Activated naive CD8-positive, alpha-beta T cell treated with anti-CD3 and anti-CD28 coated beads, Interleukin-2, amount 50 U/mL, for 16 hours (primary cell): ENCODE measurements at regions not wholly inside any gene's neighbourhood (a gene's known extent, or its start where the extent isn't known, plus 50 kb on each side); places are given as distances from the start of the nearest gene placed in this dataset.

Source experiments
- DNase-seq: peaks from one replicate; pipeline ENCODE4 v3.0.0-alpha.2; 2020; ENCODE audit warnings: low read depth, low spot score

DNA sequence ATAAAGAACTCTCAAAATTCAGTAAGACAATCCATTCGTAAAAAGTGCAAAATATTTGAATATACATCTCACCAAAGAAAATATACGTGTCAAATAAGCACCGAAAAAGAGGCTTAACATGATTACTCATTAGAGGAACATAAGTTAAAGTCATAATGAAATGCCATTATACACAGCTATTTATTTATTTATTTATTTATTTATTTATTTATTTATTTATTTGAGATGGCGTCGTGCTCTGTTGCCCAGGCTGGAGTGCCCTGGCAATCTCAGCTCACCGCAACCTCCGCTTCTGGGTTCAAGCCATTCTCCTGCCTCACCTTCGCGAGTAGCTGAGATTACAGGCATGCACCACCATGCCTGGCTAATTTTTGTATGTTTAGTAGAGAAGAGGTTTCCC, 203.6 kb upstream of the UBASH3B start:
- no peak for DNase-seq

DNA sequence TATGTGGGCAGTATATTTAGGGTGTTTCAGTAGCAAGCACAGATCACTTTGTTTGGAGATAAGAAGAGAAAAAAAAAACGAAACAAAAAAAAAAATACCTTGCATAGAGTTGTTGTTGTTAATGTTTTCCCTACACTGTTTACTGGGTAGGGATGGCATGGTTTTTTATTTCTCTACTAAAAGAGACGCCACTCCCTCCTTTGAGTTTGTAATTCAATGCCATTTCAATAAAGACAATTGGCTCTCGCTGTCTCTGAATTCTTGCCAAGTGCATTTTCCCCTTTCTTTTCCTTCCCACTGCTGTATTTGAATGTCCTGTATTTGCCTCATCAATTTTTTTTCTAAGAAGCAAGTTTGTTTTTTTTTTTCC, 213.9 kb upstream of the UBASH3B start:
- DNase-seq = no peak

DNA sequence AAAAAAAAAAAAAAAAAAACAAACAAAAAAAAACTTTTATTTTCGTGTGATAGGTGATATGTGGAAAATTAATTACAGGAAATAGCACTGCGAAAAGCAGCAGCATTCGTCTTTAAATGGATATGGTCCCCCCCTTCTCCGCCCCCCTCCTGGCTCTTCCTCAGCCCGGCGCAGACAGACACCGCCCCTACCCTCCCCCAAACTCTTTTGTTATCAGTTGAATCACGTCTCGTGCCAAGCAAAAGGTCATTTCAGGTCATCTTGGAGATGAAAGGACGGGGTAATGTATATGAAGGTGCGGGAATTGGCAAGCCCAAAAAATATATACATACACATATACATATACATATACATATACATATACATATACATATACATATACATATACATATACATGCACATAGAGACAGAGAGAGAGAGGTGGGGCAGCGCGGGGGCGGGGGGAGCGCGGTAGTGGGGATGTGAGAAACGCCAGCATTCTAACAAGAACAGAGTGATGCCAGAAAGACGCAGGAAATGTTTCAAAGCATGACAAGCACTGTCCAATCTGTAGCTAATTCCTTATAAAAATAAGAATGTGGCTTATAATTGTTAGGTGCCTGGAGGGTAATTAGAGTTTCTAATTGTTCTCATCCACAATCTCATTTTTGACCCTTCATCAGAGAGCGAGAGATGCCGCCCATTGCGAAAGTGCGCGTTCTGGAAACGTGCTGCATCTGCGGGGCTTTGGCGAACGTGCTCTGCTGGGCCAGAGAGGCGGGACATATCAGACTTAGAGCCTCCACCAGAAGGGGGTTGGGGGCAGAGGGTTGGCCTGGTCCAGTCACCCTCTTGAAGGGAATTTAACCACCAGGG, 214.5 kb upstream of the UBASH3B start:
- no peak for DNase-seq

DNA sequence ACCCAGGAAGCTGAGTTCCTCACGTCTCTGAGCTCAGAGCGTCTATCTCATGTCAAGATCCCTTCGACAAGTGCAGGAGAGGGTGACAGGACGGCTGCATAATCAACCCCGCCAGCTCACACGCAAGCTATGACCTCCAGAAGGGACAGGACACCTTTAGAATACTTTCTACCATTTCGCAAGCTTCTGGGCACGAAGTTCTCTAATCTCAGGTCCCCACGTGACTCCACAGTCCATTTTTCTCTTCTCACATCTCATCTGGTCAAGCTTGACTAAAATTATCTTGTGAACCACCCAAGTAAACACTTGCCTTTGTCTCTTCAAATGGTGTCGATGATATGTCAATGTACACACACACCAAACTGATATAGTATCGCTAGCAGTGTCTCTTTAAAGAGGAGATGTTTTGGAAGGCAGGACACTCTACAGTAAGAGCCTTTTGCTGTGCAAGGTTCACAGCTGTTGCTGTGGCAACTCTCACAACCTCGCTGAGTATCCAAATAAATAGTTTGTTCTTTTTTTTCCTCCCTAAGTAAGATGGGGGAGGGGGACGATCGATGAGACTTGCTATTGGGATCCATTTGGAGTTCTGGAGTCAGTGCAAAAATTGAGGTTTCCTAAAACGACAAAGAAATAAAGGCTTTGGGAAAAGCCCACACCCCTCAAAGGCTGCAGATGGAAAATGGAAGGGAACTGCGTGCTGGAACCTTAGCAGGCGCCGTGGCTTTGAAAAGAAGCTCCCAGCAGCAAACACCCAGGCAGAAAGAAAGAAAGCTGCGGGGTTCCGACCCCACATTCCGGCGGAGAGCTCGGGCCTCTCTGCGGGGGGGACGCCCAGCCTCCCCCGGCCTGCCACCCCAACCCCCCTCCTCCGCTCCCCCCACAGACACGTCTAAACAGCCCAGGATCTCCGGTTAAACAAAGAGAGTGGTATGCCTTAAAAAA, 215.4 kb upstream of the UBASH3B start:
- no peak for DNase-seq

DNA sequence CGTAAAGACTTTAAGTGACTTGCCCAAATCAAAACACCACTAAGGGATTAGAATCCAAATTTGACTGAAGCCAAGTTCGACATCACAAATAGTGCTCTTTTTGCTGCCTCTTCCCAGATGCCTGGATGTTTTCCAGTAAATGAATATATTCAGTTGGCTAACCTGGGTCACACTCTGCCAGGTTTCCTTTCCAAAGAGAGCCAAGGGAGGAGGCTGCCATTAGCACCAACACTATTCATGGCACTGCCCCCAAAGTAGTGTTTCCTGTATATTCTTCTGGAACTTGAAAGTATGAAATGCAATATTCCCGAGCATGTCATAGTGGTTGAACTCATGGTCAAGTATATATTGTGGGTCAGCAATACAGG, 219.3 kb upstream of the UBASH3B start:
- no peak for DNase-seq

DNA sequence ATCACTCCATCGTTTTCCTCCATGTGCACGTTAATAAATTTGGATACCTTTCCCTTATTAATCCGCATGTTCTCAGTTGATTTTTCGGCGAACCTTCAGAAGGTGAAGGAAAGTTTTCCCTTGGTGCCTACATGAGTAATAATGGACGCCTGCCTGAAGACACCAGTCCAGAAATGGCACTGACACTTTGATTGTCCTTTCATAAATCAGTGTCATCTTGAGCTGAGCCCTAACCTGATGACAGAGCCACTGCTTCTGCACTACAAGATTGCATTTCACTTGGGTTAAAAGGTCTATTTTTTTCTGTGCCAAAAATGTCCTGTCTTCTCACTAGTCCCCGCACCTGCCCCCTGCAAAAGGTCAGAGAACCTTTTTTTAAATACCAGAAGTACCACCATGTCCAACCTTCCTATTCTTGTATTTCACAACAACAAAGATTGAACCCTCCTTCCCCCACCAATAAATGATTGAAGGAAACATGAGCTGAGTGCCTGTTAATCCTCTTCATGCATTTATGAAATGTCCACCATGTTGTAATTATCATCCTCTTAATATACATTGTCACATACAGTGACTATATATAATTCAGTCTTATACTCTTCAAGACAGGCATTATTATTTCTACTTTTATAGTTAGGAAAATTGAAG, 219.9 kb upstream of the UBASH3B start:
- DNase-seq = no peak

DNA sequence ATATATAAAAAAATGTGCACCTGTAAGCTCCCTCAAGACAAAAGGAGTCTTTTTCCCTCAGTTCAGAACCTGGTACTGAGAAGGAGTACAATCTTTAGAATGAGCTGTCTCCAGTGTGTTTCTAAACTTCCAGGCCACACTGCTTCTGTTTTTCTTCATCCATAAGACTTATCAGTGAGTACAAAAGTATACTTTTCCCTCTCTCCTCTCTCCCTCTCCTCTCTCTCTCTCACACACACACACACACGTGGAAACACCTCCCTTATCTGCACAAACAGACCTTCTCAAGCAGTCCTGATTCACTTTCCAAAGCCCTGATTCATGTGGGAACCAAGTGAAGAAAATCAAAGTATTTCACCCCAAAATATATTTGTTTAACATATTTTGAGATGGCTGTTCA, 220.7 kb upstream of the UBASH3B start:
- no peak for DNase-seq

DNA sequence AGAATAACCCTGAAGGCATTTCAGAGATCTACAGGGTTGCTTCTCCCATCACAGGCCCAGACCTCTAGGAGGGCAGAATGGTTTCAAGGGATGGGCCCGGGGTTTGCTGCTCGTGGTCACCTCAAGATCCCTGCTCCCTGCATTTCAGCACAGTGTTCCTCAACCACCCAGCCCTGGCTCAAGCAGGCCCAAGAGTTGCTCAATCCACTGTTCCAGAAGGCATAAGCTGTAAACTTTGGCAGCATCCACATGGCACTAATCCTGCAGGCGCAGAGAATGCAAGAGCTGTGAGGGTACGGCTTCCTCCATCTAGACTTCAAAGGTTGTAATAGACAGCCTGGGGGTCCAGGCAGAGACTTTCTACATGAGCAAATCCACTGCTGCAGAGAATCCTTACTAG, 225.0 kb upstream of the UBASH3B start:
- no peak for DNase-seq

DNA sequence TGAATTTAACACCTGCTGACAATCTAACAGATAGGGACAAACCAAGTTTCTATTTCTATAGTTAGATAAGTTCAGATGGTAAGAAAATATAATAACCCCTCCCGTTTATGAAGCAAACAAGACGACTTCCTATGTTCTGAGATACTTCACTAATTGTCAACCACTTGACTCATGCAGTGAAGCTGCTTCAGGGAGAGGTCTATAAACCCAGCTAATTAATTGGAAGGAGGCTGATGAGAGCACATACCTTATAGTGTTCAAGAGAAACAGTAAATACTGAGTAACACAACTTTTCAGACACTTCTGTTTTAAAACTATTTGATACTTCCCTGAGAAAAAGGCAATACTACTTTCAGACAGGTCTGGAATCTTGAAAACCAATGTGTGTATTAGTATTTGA, 229.4 kb upstream of the UBASH3B start:
- DNase-seq = no peak

DNA sequence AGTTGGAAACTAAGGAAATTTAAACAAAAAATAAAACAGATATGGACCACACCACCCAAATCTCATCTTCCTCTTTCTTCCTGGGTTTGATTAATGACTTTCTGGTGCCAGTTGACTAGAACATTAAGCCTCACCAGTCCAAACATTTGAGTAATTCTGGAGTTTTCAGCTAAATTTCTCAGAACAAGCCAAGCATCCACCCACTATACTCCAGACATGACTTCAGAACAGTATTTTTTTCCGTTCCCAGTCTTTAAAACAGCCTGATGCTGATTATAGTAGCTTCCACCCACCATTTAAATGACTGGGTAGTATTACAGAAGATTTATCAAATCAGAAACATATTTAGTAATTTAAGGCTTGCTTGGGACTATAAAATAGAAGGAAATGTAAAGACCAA, 230.9 kb upstream of the UBASH3B start:
- no peak for DNase-seq

DNA sequence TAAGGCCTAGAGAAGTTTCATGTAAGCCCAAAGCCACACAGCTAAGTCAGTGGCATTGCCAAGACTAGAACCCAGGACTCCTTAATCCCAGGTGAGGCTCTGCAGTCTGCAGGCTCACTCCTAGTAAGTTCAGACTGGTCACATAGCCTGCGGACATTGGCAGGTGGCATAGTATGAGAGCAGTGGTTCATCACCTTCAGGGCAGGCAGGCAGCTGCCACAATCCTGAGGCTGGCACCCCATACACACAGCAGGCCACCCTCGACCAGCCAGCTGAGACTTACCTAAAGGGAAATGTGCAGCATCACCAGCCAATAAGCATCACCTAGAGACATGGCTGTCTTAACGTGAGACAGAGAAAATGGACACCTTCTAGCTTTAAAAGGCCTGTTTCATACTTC, 231.6 kb upstream of the UBASH3B start:
- DNase-seq = no peak

DNA sequence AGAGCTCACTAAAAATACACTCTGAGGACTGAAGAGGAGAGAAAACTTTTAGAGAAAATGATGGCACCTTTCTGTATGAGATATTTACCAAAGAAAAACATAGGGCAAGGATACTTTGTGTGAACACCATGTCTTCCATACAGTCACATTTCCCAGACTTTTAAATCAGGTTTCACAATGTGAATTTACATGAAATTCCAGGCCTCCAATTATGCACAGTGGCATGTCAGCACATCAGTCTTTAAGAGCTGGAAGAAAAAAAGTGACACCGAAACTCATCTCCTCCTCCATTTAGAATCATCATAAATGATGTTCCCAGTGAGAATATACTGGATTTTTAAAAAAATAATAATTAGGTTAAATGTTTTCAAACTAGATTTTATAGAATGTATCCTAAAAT, 232.2 kb upstream of the UBASH3B start:
- no peak for DNase-seq

DNA sequence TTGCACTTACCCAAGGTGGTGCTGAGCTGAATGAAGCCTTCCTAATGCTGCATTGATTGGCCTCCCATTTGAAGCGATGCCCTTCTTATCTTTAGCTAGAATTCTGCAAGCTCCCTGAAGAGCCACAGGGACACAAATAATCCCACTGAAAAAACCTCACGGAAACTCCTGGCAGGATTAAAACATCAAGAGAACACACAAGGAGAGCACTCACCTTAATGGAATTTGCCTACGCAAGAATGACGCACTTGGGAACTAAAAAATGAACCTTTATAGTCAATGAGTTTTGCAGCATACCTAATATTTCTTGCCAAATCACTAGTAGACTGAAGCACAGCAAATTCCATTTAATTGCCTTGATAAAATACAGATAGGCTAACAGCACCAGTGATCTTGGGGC, 232.8 kb upstream of the UBASH3B start:
- no peak for DNase-seq

DNA sequence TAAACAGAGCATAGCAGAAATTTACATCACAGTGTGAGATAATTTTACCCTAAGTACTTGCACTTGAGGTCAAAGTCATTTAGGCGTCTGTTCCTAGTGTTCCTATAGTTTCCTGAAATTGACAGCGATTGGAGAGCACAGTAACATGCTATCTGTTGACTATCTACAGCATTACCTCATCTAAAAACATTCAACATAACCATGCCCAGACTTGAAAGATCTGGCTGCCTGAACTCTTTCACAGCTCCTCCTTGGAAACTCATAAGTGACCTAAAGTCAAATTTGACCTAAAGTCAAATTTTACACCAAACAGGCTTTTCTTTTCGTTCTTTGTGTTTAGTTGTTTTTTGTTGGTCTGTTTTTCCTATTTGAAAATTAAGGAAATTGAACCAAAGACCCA, 233.8 kb upstream of the UBASH3B start:
- DNase-seq = no peak

DNA sequence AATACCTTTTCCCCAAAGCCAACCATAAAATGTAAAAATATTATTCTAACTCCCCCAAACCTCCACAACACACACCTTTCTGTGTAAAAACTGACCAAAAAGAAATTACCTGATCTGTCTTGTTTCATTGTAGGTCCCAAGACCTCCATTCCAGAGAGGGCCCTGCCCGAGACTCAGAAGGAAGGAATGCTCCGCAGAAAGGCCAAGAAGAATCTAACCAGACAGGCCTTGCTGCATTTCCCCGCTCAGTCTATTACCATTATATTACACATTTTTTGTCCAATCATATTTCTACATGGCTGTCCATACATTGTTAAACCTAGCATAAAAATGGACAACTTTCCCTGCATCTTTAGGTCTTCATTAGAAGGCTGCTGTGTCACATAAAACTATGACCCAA, 237.5 kb upstream of the UBASH3B start:
- no peak for DNase-seq

DNA sequence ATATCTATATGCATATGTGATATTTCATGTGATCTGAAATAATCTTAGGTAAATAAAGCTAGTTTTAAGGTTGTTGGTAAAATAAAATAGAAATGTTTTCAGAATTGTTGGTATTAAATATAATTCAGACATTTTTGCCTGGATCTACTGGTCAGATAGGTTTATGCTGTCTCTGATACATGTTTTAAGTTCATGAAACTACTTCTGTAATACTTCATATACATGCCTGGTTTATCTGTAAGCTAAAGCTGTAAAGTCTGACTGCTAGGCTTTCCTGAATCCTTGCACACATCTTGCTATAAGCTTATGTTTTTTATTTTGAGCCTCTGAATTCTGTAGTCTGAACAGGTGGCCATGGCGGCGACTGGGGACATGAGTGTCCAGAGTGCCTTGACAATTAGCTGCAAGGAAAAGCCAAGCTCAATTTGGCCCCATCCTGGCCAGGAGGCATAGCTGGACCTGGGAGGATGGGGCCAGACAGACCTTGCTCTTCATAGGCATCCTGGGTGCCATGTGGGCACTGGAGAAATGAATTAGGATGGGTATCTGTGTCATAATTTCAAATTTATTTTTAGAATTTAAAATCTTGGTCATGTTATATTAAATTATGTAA, 241.0 kb upstream of the UBASH3B start:
- DNase-seq = no peak

DNA sequence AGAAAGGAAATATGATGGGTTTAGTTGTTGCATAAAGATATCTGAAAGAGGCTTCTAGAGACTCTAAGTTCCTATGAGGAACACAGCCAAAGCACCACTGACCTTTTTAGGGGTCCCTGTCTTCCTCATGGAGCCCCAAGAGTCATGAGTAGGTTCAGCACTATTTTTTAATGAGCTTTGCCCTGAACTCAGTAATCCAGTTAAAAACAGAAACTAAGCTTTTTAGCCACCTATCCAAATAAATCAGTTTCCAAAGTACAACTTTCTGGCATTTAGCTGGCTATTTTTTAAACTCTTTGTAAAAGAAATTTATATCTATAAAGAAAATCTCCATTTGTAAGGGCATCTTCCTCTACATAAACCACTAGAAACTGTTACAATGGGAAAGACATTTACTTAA, 241.8 kb upstream of the UBASH3B start:
- DNase-seq = no peak

DNA sequence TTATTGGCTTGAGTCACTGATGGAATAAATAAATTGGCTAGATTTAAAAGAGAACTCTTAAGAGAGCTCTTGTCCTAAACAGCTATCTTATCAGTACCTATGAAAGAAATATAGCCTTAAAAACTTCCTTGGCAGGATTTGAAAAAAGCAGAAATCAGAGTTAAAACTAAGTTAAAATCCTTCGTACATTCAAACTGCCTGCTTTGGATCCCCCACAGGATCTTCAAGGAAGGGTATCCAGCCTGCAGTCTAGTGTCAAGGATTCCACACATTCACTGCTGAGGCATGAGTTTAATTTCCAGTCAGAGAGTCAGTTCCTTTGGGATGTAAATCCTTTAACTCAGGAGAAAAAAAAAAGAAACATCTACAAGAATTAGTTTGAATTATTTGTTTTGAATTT, 242.9 kb upstream of the UBASH3B start:
- no peak for DNase-seq

DNA sequence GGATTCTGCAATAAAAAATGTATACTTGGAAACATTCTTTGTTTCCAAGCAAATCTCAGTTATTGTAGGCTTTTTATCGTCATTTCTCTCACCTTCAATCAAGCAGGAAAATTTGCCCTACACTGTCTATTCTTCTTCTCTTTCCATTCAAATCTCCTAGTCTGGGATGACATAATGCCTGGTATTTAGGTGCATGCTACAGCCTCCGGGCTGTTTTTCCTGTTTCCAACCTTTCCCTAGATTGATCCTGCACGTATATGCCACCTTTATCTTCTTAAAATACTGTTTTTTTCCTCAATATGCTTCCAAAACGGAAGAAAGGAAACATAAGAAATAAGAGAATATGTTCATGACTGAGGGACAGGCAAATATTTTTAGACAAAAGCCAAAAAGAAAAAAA, 249.1 kb upstream of the UBASH3B start:
- DNase-seq = no peak

DNA sequence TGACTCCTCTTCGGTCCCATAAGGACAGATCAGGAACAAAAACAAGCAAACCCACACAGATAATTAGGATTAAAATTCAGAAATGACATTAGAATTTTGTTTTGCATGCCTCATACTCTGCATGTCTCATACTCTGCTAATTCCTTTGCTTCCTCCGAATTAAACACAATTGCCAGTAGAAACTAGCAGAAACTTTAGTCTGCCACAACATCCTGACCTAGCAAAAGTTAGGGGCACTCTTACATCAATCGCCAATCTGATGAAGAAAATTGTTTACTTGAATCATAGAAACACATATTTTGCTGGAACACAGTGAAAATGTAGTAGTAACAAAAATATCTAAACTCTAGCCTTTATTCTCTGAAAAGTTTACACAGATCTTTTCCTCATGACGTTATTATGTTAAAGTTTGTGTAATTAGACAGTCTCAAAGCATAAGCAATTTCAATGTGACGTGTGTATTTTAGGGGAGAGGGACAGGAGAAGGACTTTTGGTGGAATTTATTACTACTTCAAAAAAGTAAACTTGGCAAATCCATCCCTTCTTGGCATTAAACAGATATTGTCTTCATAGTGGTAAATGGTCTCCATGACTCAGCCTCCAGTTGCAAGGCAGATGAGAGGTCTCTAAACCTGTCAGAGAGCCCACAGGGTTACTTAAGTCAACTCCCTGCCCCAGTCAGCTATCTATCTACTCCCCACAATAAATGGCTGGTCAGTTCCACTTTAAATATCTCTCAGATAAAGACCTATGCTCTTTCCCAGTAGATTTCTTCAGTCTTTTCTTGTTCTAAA, 249.8 kb upstream of the UBASH3B start:
- no peak for DNase-seq

DNA sequence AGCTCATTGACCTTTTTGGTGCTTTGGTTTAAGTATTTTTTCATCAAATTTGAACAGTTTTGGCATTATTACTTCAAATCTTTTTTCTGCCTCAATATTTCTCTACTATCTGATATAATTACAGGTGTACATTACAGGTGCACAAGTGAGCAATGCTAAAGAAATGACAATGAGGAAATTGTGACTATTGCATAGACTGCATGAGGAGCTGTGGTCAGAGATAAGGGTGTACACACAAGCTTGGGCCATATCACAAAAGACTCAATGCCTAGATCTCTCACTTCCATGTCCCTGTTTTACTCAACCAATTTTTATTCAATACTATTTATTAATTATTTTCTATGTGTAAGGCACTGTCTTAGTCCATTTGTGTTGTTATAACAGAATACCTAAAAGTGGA, 251.0 kb upstream of the UBASH3B start:
- no peak for DNase-seq
